ENCODE measurements at regions not wholly inside any gene's neighbourhood (a gene's known extent, or its start where the extent isn't known, plus 50 kb on each side); places are given as distances from the start of the nearest gene placed in this dataset.

DNA sequence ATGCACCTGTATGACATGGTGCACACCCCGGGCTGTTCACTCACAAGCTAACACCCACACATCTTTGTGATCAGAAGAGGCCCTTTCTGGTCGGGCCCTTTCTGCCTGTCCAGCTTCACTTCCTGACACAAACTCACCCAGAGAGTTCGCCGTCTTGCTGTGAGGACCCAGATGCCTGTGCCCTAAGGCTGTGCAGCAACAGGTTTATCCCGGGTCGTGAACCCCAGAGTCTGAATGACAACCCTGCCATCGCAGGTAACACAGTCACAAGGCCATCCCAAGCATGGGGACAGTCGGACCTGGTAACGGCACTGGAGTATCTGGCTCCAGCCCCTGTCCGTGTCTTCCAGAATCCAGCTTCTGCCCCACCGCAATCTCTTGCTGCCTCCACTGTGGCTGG is 235.1 kb downstream of the BUD13 start:
- Mint-ChIP-seq H3K4me1 (ENCODE audit: unreplicated experiment) (no peaks in the 10 kb centered on the region), H3K9me3 (ENCODE audit: unreplicated experiment) (no peaks in the 10 kb centered on the region), H3K36me3 (ENCODE audit: low read depth, unreplicated experiment) (no peaks in the 10 kb centered on the region), H3K4me3 (ENCODE audit: unreplicated experiment) (no peak overlapping the region), H3K27ac (ENCODE audit: unreplicated experiment) (no peak overlapping the region), H3K27me3 (ENCODE audit: unreplicated experiment) (peaks cover 1% of the 10 kb centered on the region)
- no peak for DNase-seq (ENCODE audit: low spot score)
- TF ChIP-seq, protein P1, sequence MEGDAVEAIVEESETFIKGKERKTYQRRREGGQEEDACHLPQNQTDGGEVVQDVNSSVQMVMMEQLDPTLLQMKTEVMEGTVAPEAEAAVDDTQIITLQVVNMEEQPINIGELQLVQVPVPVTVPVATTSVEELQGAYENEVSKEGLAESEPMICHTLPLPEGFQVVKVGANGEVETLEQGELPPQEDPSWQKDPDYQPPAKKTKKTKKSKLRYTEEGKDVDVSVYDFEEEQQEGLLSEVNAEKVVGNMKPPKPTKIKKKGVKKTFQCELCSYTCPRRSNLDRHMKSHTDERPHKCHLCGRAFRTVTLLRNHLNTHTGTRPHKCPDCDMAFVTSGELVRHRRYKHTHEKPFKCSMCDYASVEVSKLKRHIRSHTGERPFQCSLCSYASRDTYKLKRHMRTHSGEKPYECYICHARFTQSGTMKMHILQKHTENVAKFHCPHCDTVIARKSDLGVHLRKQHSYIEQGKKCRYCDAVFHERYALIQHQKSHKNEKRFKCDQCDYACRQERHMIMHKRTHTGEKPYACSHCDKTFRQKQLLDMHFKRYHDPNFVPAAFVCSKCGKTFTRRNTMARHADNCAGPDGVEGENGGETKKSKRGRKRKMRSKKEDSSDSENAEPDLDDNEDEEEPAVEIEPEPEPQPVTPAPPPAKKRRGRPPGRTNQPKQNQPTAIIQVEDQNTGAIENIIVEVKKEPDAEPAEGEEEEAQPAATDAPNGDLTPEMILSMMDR (IDR thresholded peaks at IDR 0.05; ENCODE audit: unreplicated experiment), result no peak

DNA sequence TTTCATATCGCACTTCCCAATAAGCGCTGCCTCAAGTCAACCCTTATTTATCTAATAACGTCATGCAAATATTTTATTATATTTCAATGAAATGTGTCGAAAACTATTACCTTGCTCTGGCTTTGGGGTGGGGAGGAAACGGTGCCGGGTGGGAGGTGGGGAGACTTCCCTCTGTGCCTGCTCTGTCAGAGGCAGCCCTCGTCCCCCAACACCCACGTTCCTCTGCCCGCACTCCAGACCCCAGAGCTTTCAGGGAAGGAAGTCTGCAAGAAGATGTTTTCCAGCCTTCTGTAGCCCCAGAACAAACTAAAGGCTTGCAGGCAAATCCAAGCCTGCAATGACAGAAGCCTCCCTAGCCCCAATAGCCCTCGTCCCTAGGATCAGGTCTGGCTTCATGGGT is 235.7 kb downstream of the BUD13 start:
- no peak for DNase-seq (ENCODE audit: low spot score)

DNA sequence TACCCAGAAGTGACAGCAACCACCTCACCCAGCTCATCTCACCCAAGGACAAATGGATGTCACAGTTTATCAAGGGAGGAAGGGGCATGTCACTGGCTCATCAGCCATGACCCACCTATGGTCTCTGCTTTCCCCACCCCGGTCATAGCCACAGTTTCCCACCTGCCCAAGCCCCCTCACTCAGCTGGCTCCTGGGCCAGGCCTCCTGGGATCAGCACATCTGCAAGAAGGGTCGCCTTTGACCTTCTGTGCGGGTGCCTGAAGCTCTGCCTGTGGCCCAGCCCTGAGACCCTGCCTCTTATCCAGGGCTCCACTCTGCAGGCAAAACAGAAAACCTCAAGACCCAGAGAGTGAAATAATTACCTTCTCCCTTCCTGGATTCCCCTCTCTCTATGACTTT is 236.4 kb downstream of the BUD13 start:
- H3K4me3 Mint-ChIP-seq (ENCODE audit: unreplicated experiment), result no peak overlapping the region
- no peak overlapping the region for H3K27ac Mint-ChIP-seq (ENCODE audit: unreplicated experiment)
- no peak for DNase-seq (ENCODE audit: low spot score)
- TF ChIP-seq, protein P1 (IDR thresholded peaks at IDR 0.05; ENCODE audit: unreplicated experiment), result no peak
- H3K36me3 Mint-ChIP-seq (ENCODE audit: low read depth, unreplicated experiment), result no peaks in the 10 kb centered on the region
- H3K27me3 Mint-ChIP-seq (ENCODE audit: unreplicated experiment), result peaks cover 1% of the 10 kb centered on the region
- H3K9me3 Mint-ChIP-seq (ENCODE audit: unreplicated experiment), result no peaks in the 10 kb centered on the region
- no peaks in the 10 kb centered on the region for H3K4me1 Mint-ChIP-seq (ENCODE audit: unreplicated experiment)

More for the DNA sequence above, 235.7 kb downstream of the BUD13 start:
- H3K36me3 Mint-ChIP-seq (ENCODE audit: low read depth, unreplicated experiment), result no peaks in the 10 kb centered on the region
- peaks cover 1% of the 10 kb centered on the region for H3K27me3 Mint-ChIP-seq (ENCODE audit: unreplicated experiment)
- H3K9me3 Mint-ChIP-seq (ENCODE audit: unreplicated experiment), result no peaks in the 10 kb centered on the region
- no peaks in the 10 kb centered on the region for H3K4me1 Mint-ChIP-seq (ENCODE audit: unreplicated experiment)
- H3K27ac Mint-ChIP-seq (ENCODE audit: unreplicated experiment), result no peak overlapping the region
- TF ChIP-seq, protein P1 (IDR thresholded peaks at IDR 0.05; ENCODE audit: unreplicated experiment), result no peak
- H3K4me3 Mint-ChIP-seq (ENCODE audit: unreplicated experiment), result no peak overlapping the region

DNA sequence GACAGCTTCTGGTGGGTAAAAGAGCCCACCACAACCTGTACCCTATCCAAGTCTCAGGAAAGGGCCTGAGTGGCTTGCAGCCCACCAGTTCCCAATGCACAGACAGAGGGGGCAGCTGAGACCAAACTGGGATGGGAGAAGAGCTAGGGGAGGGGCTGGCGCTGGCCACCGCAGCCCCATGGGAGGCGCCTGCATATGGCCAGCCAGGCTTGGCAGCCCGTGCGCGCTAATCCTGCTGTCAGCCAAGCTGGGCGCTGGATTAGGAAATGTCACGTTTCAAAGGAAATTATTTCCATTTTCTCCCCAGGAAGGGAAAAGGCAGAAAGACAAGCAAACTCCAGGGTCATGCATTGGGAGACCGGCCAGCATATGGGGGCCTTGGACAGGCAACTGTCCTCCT is 236.8 kb downstream of the BUD13 start:
- no peaks in the 10 kb centered on the region for H3K4me1 Mint-ChIP-seq (ENCODE audit: unreplicated experiment)

DNA sequence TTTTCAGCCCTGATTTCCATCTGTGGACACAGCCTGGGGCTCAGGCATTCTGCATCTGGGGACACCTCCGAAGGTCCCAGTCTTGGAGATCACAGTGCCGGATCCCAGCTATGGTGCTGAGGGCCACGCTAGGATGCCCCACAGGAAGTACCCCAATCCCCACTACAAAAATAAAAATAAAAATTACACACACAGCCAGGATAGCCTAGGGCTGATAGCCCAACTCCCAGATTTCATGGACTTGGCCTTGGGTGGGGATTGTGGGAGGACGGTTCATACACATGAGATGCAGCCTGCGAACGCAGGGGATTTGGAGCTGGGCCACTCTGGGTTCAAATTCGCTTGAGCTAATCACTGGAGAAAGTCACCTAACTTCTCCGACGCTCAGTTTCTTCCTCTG is 237.7 kb downstream of the BUD13 start:
- Mint-ChIP-seq H3K27me3 (ENCODE audit: unreplicated experiment) (peaks cover 1% of the 10 kb centered on the region), H3K4me3 (ENCODE audit: unreplicated experiment) (no peak overlapping the region)

More for the DNA sequence above, 236.8 kb downstream of the BUD13 start:
- Mint-ChIP-seq H3K9me3 (ENCODE audit: unreplicated experiment) (no peaks in the 10 kb centered on the region), H3K27me3 (ENCODE audit: unreplicated experiment) (peaks cover 1% of the 10 kb centered on the region), H3K36me3 (ENCODE audit: low read depth, unreplicated experiment) (no peaks in the 10 kb centered on the region), H3K27ac (ENCODE audit: unreplicated experiment) (no peak overlapping the region), H3K4me3 (ENCODE audit: unreplicated experiment) (no peak overlapping the region)
- no peak for DNase-seq (ENCODE audit: low spot score)
- TF ChIP-seq, protein P1 (IDR thresholded peaks at IDR 0.05; ENCODE audit: unreplicated experiment), result no peak

More for the DNA sequence above, 237.7 kb downstream of the BUD13 start:
- TF ChIP-seq, protein P1 (IDR thresholded peaks at IDR 0.05; ENCODE audit: unreplicated experiment), result no peak
- Mint-ChIP-seq H3K4me1 (ENCODE audit: unreplicated experiment) (no peaks in the 10 kb centered on the region), H3K9me3 (ENCODE audit: unreplicated experiment) (no peaks in the 10 kb centered on the region), H3K27ac (ENCODE audit: unreplicated experiment) (no peak overlapping the region), H3K36me3 (ENCODE audit: low read depth, unreplicated experiment) (no peaks in the 10 kb centered on the region)
- DNase-seq (ENCODE audit: low spot score), result no peak

Measured in endothelial cell (in vitro differentiated cells).